Left ventricle myocardium inferior (tissue), 1 donor: ENCODE measurements at regions not wholly inside any gene's neighbourhood (a gene's known extent, or its start where the extent isn't known, plus 50 kb on each side); places are given as distances from the start of the nearest gene placed in this dataset.

Experiments
- DNase-seq: peaks from one replicate; pipeline ENCODE4 v3.0.0-alpha.2; 2020
- H3K27ac ChIP-seq: fragments of 200-600 bp; replicated peaks from 2 replicates; pipeline ENCODE4 v1.8.0; 2021
- H3K27me3 ChIP-seq: fragments of 200-600 bp; 2 replicates; pipeline ENCODE4 v1.8.0; 2021; ENCODE audit warnings: low read depth
- H3K36me3 ChIP-seq: fragments of 200-600 bp; 2 replicates; pipeline ENCODE4 v1.8.0; 2021
- H3K4me1 ChIP-seq: fragments of 200-600 bp; 2 replicates; pipeline ENCODE4 v1.8.0; 2021
- H3K4me3 ChIP-seq: fragments of 200-600 bp; 2 replicates; pipeline ENCODE4 v1.8.0; 2021; ENCODE audit warnings: mild to moderate bottlenecking, moderate library complexity
- H3K9me3 ChIP-seq: fragments of 200-600 bp; replicated peaks from 2 replicates; pipeline ENCODE4 v1.8.0; 2021
- CTCF ChIP-seq: fragments of 200-600 bp; IDR thresholded peaks from 2 replicates; pipeline ENCODE4 v1.8.0; 2021; ENCODE audit warnings: antibody characterized with exemption, mild to moderate bottlenecking, borderline replicate concordance
- intact Hi-C: fragments of 100-400 bp; cut with micrococcal nuclease; formaldehyde crosslinking; loops from one replicate; pipeline ENCODE4 v1.11.0; 2022
- donor health status: DM: no; HTN: yes; CAD: no; lungs with severe emphysema.

- Histone ChIP-seq H3K9me3 (no peaks in the 10 kb centered on the region), H3K36me3 (no peaks in the 10 kb centered on the region), H3K27me3 (peaks cover 87% of the 10 kb centered on the region), H3K27ac (no peak overlapping the region), H3K4me3 (no peak overlapping the region), H3K4me1 (no peaks in the 10 kb centered on the region)
- TF ChIP-seq CTCF: no peak
- intact Hi-C loops: no loop called here
- DNase-seq: no peak
Observed at GRCh38 chr3:13205567-13206143, 132.4 kb upstream of the IQSEC1 start.

- intact Hi-C loops: no loop called here
- Histone ChIP-seq H3K27me3 (peaks cover 95% of the 10 kb centered on the region), H3K4me3 (no peak overlapping the region), H3K27ac (no peak overlapping the region), H3K36me3 (no peaks in the 10 kb centered on the region), H3K9me3 (no peaks in the 10 kb centered on the region), H3K4me1 (no peaks in the 10 kb centered on the region)
- TF ChIP-seq CTCF: no peak
- no peak for DNase-seq
Observed at GRCh38 chr3:13204177-13204581, 130.9 kb upstream of the IQSEC1 start.

- intact Hi-C loops: no loop called here
- no peak for DNase-seq
Observed at GRCh38 chr3:13203398-13204176, 130.4 kb upstream of the IQSEC1 start.

GRCh38 chr3:13202744-13203397 lies 129.6 kb upstream of the IQSEC1 start:
- H3K27ac ChIP-seq: no peak overlapping the region
- H3K27me3 ChIP-seq: peaks cover 92% of the 10 kb centered on the region
- no peaks in the 10 kb centered on the region for H3K4me1 ChIP-seq
- intact Hi-C loops: no loop called here
- H3K4me3 ChIP-seq: no peak overlapping the region
- DNase-seq: no peak
- no peaks in the 10 kb centered on the region for H3K36me3 ChIP-seq
- TF ChIP-seq CTCF: no peak
- H3K9me3 ChIP-seq: no peaks in the 10 kb centered on the region

More at GRCh38 chr3:13203398-13204176, 130.4 kb upstream of the IQSEC1 start:
- Histone ChIP-seq H3K9me3 (no peaks in the 10 kb centered on the region), H3K4me1 (no peaks in the 10 kb centered on the region), H3K27me3 (peaks cover 97% of the 10 kb centered on the region), H3K27ac (no peak overlapping the region), H3K36me3 (no peaks in the 10 kb centered on the region), H3K4me3 (no peak overlapping the region)
- TF ChIP-seq CTCF: no peak

- no peak for DNase-seq
- no peaks in the 10 kb centered on the region for H3K9me3 ChIP-seq
- no peaks in the 10 kb centered on the region for H3K36me3 ChIP-seq
- H3K4me1 ChIP-seq: peaks cover 10% of the 10 kb centered on the region
- H3K4me3 ChIP-seq: no peak overlapping the region
- H3K27ac ChIP-seq: no peak overlapping the region
- no peak for TF ChIP-seq CTCF
- intact Hi-C loops: no loop called here
- peaks cover 94% of the 10 kb centered on the region for H3K27me3 ChIP-seq
Observed at GRCh38 chr3:13201851-13202250, 128.6 kb upstream of the IQSEC1 start.
